ENCODE measurements at regions not wholly inside any gene's neighbourhood (a gene's known extent, or its start where the extent isn't known, plus 50 kb on each side); places are given as distances from the start of the nearest gene placed in this dataset.

DNA sequence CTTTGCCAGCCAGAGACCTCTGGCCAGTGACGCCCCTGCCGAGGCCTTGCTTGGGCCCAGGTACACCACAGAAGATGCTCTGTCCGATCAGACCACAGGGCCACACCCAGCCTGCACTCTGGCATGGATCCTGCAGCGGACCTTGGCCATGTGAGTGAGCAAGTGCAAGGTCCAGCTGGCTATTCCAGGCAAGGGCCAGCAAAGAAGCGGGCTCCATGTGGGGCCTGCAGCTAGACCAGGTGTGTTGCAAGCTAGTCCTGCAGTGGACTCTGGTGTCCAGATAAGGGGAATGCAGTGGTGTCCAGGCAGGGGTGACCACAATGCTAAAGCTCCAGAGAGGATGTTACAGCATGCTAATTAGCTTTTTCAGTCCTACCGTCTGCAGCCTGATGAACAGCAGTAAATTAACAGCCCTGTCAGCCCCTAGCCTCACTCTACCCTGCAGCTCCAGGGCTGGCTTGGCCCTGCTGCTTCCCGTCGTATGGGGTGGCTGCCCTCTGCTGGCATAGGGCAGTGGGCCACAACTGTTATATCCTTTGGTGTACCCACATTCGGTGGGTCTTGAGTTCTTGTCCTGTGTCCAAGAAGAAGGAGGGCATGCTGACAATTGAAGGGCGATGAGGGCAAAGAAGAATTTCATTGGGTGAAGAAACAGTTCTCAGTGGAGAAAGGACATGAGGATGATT is 284.5 kb upstream of the POU5F2 start:
- TF ChIP-seq POLR2A (IDR thresholded peaks at IDR 0.05; ENCODE audit: low read length) (no peak), GATA1 (IDR thresholded peaks at IDR 0.05; ENCODE audit: low read depth, low read length) (no peak)
